HEK293 (cell line): ENCODE measurements at regions not wholly inside any gene's neighbourhood (a gene's known extent, or its start where the extent isn't known, plus 50 kb on each side); places are given as distances from the start of the nearest gene placed in this dataset.

Experiments used
- CTCF ChIA-PET: fragments of 350-600 bp; formaldehyde crosslinking; extraction: SDS; loops from one replicate; lab custom pipeline; 2021; ENCODE audit warnings: antibody characterized with exemption; lab: Yijun Ruan, JAX
- POLR2A ChIA-PET: fragments of 300-600 bp; formaldehyde crosslinking; extraction: SDS; loops from one replicate; lab custom pipeline; 2020; ENCODE audit warnings: antibody characterized with exemption, inconsistent platforms; lab: Yijun Ruan, JAX
- H3K27ac ChIP-seq: fragments of 200-500 bp; sonication (Bioruptor generic); 2 replicates; pipeline ENCODE4 v1.5.1; 2014; ENCODE audit warnings: low read depth, low read length, control low read depth, inconsistent platforms; ENCODE audit errors: extremely low read depth
- H3K36me3 ChIP-seq, 2 experiments: fragments of 200-500 bp in 1 of 2; sonication (Bioruptor generic) in 1 of 2; 1 replicate in 1 of 2; 2 replicates in 1 of 2; pipeline ENCODE4 v1.5.1; 2014 to 2017; ENCODE audit warnings: inconsistent platforms in 2 of 2, low read length in 2 of 2; ENCODE audit not compliant: control insufficient read depth in 2 of 2, insufficient read depth in 1 of 2
- H3K4me1 ChIP-seq: fragments of 200-500 bp; sonication (Bioruptor generic); 2 replicates; pipeline ENCODE4 v1.5.1; 2014; ENCODE audit warnings: mild to moderate bottlenecking, low read length, inconsistent platforms; ENCODE audit not compliant: control insufficient read depth, insufficient read depth
- H3K4me3 ChIP-seq: 2 replicates; pipeline ENCODE4 v1.5.1; 2011; ENCODE audit warnings: low read depth, mild to moderate bottlenecking, control low read depth, low read length, moderate library complexity
- H3K9me3 ChIP-seq: fragments of 200-500 bp; sonication (Bioruptor generic); 2 replicates; pipeline ENCODE4 v1.5.1; 2014; ENCODE audit warnings: low read depth, low read length, inconsistent platforms; ENCODE audit not compliant: control insufficient read depth, insufficient read depth
- GLIS1 ChIP-seq: fragments of 450-650 bp; formaldehyde crosslinking; IDR thresholded peaks from 2 replicates; pipeline ENCODE4 v1.5.1; 2016; ENCODE audit warnings: missing biosample characterization, missing genetic modification characterization
- GLIS2 ChIP-seq: fragments of 450-650 bp; formaldehyde crosslinking; IDR thresholded peaks from 2 replicates; pipeline ENCODE4 v1.5.1; 2016; ENCODE audit warnings: missing biosample characterization, missing genetic modification characterization
- KLF10 ChIP-seq: fragments of 450-650 bp; IDR thresholded peaks from 2 replicates; pipeline ENCODE4 v1.5.1; 2018; ENCODE audit warnings: missing biosample characterization, mild to moderate bottlenecking, missing genetic modification characterization
- MYNN ChIP-seq: fragments of 450-650 bp; formaldehyde crosslinking; IDR thresholded peaks from 2 replicates; pipeline ENCODE4 v1.5.1; 2016; ENCODE audit warnings: missing biosample characterization, missing genetic modification characterization, borderline replicate concordance
- TCF7L2 ChIP-seq: IDR thresholded peaks from 2 replicates; pipeline ENCODE4 v1.6.1; 2011; ENCODE audit warnings: low read depth, mild to moderate bottlenecking, inconsistent platforms, low read length, moderate library complexity, borderline replicate concordance
- ZNF10 ChIP-seq: fragments of 450-650 bp; formaldehyde crosslinking; IDR thresholded peaks from 2 replicates; pipeline ENCODE4 v1.5.1; 2017; ENCODE audit warnings: missing biosample characterization, missing genetic modification characterization
- ZNF138 ChIP-seq: fragments of 450-650 bp; formaldehyde crosslinking; IDR thresholded peaks from 2 replicates; pipeline ENCODE4 v1.5.1; 2016; ENCODE audit warnings: missing biosample characterization, missing genetic modification characterization, borderline replicate concordance
- ZNF157 ChIP-seq: fragments of 450-650 bp; formaldehyde crosslinking; IDR thresholded peaks from 2 replicates; pipeline ENCODE4 v1.5.1; 2016; ENCODE audit warnings: missing biosample characterization, missing genetic modification characterization
- ZNF174 ChIP-seq: fragments of 450-650 bp; formaldehyde crosslinking; IDR thresholded peaks from 2 replicates; pipeline ENCODE4 v1.5.0; 2017; ENCODE audit warnings: missing biosample characterization, mild to moderate bottlenecking, missing genetic modification characterization
- ZNF202 ChIP-seq: fragments of 450-650 bp; formaldehyde crosslinking; IDR thresholded peaks from 2 replicates; pipeline ENCODE4 v1.5.1; 2016; ENCODE audit warnings: missing biosample characterization, missing genetic modification characterization, borderline replicate concordance
- ZNF23 ChIP-seq: fragments of 450-650 bp; formaldehyde crosslinking; IDR thresholded peaks from 2 replicates; pipeline ENCODE4 v1.5.1; 2016; ENCODE audit warnings: missing biosample characterization, missing genetic modification characterization, borderline replicate concordance
- ZNF37A ChIP-seq: fragments of 450-650 bp; IDR thresholded peaks from 2 replicates; pipeline ENCODE4 v1.5.1; 2018; ENCODE audit warnings: missing biosample characterization, missing genetic modification characterization
- ZNF521 ChIP-seq: fragments of 450-650 bp; formaldehyde crosslinking; IDR thresholded peaks from 2 replicates; pipeline ENCODE4 v1.5.1; 2017; ENCODE audit warnings: missing biosample characterization, mild to moderate bottlenecking, missing genetic modification characterization
- ZNF561 ChIP-seq: fragments of 450-650 bp; IDR thresholded peaks from 2 replicates; pipeline ENCODE4 v1.5.1; 2018; ENCODE audit warnings: missing biosample characterization, missing genetic modification characterization, borderline replicate concordance
- ZNF585B ChIP-seq: fragments of 450-650 bp; formaldehyde crosslinking; IDR thresholded peaks from 2 replicates; pipeline ENCODE4 v1.5.1; 2016; ENCODE audit warnings: missing biosample characterization, missing genetic modification characterization
- ZNF677 ChIP-seq: fragments of 450-650 bp; IDR thresholded peaks from 2 replicates; pipeline ENCODE4 v1.5.0; 2018; ENCODE audit warnings: missing biosample characterization, mild to moderate bottlenecking, missing genetic modification characterization, moderate library complexity
- ZNF777 ChIP-seq: fragments of 450-650 bp; formaldehyde crosslinking; IDR thresholded peaks from 2 replicates; pipeline ENCODE4 v1.5.1; 2017; ENCODE audit warnings: missing biosample characterization, missing genetic modification characterization, borderline replicate concordance
- ZNF830 ChIP-seq: fragments of 450-650 bp; IDR thresholded peaks from 2 replicates; pipeline ENCODE4 v1.5.0; 2018; ENCODE audit warnings: missing biosample characterization, missing genetic modification characterization, low read depth, mild to moderate bottlenecking, moderate library complexity
- TF ChIP-seq, protein P1 (sequence below): fragments of 450-650 bp; formaldehyde crosslinking; IDR thresholded peaks from 2 replicates; pipeline ENCODE4 v1.5.1; 2016; ENCODE audit warnings: missing biosample characterization, missing genetic modification characterization
- TF ChIP-seq, protein P2 (sequence below): fragments of 450-650 bp; IDR thresholded peaks from 2 replicates; pipeline ENCODE4 v1.5.1; 2018; ENCODE audit warnings: missing biosample characterization, mild to moderate bottlenecking, missing genetic modification characterization

- TF ChIP-seq, protein P1, sequence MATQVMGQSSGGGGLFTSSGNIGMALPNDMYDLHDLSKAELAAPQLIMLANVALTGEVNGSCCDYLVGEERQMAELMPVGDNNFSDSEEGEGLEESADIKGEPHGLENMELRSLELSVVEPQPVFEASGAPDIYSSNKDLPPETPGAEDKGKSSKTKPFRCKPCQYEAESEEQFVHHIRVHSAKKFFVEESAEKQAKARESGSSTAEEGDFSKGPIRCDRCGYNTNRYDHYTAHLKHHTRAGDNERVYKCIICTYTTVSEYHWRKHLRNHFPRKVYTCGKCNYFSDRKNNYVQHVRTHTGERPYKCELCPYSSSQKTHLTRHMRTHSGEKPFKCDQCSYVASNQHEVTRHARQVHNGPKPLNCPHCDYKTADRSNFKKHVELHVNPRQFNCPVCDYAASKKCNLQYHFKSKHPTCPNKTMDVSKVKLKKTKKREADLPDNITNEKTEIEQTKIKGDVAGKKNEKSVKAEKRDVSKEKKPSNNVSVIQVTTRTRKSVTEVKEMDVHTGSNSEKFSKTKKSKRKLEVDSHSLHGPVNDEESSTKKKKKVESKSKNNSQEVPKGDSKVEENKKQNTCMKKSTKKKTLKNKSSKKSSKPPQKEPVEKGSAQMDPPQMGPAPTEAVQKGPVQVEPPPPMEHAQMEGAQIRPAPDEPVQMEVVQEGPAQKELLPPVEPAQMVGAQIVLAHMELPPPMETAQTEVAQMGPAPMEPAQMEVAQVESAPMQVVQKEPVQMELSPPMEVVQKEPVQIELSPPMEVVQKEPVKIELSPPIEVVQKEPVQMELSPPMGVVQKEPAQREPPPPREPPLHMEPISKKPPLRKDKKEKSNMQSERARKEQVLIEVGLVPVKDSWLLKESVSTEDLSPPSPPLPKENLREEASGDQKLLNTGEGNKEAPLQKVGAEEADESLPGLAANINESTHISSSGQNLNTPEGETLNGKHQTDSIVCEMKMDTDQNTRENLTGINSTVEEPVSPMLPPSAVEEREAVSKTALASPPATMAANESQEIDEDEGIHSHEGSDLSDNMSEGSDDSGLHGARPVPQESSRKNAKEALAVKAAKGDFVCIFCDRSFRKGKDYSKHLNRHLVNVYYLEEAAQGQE (tag by site-specific recombination) = no peak
- no peak for TF ChIP-seq ZNF830 (tag by site-specific recombination)
- TF ChIP-seq, protein P2, sequence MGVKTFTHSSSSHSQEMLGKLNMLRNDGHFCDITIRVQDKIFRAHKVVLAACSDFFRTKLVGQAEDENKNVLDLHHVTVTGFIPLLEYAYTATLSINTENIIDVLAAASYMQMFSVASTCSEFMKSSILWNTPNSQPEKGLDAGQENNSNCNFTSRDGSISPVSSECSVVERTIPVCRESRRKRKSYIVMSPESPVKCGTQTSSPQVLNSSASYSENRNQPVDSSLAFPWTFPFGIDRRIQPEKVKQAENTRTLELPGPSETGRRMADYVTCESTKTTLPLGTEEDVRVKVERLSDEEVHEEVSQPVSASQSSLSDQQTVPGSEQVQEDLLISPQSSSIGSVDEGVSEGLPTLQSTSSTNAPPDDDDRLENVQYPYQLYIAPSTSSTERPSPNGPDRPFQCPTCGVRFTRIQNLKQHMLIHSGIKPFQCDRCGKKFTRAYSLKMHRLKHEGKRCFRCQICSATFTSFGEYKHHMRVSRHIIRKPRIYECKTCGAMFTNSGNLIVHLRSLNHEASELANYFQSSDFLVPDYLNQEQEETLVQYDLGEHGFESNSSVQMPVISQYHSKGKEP (tag by site-specific recombination) = no peak
- TF ChIP-seq, all 188 proteins: peak for 0
Measured at GRCh38 chr13:66048888-66049287, 1181.2 kb downstream of the PCDH9 start (continued).

- TF ChIP-seq MYNN (tag by site-specific recombination) (no peak), ZNF37A (no peak), ZNF138 (tag by site-specific recombination) (no peak), ZNF23 (no peak), ZNF202 (no peak), ZNF585B (tag by site-specific recombination) (no peak)
- TF ChIP-seq, all 188 proteins: peak for 0
- H3K4me1 ChIP-seq = no peaks in the 10 kb centered on the region
- no peaks in the 10 kb centered on the region for H3K36me3 ChIP-seq
- no peak overlapping the region for H3K27ac ChIP-seq
- H3K9me3 ChIP-seq = no peaks in the 10 kb centered on the region
- CTCF ChIA-PET = no interaction called here
- no peak overlapping the region for H3K4me3 ChIP-seq
- POLR2A ChIA-PET = no interaction called here
Measured at GRCh38 chr13:66040506-66040905, 1189.6 kb downstream of the PCDH9 start.

GRCh38 chr13:66037096-66037495 lies 1193.0 kb downstream of the PCDH9 start:
- no peaks in the 10 kb centered on the region for H3K36me3 ChIP-seq
- TF ChIP-seq ZNF202 (no peak), TCF7L2 (no peak), ZNF561 (no peak), ZNF10 (tag by site-specific recombination) (no peak), KLF10 (tag by site-specific recombination) (no peak), GLIS1 (tag by site-specific recombination) (no peak), ZNF521 (tag by site-specific recombination) (no peak), ZNF174 (no peak), GLIS2 (tag by site-specific recombination) (no peak), ZNF157 (tag by site-specific recombination) (no peak), ZNF777 (no peak), ZNF677 (tag by site-specific recombination) (no peak)
- POLR2A ChIA-PET = no interaction called here
- H3K4me1 ChIP-seq = no peaks in the 10 kb centered on the region
- H3K4me3 ChIP-seq = no peak overlapping the region
- H3K9me3 ChIP-seq = no peaks in the 10 kb centered on the region
- no peak overlapping the region for H3K27ac ChIP-seq
- CTCF ChIA-PET = interaction anchor here (0.7 kb wide), 1 partner anchor 470 kb away, joined by 3 read pairs; no protein-coding TSS in a partner anchor
